ENCODE measurements at regions not wholly inside any gene's neighbourhood (a gene's known extent, or its start where the extent isn't known, plus 50 kb on each side); places are given as distances from the start of the nearest gene placed in this dataset.

DNA sequence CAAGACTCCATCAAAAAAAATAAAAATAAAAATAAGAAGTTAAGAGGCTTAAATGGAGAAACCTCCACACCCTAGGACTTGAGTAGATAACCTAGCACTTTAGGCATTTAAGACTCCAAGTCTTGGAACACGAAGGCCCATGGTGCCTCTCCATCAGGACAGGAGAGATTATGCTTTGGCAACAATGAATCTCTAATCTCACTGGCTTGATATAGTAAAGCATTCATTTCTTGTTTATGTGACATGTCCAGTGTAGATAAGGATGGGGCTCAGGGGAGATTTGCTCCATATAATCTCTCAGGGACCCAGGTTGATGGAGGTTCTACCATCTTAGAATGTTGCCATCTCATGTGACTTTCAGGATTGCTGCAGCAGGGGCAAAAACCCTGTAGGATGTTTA is 117.7 kb upstream of the FUT8 start:
- no peak overlapping the region for H3K4me2 ChIP-seq (ENCODE audit: low read depth, low read length)
- BruUV-seq (replicated peaks): no TSS peak
- CTCF ChIA-PET (ENCODE audit: low intra/inter-chr PET ratio, low total read pairs): no interaction called here
- in situ Hi-C loops (cut with HindIII; ENCODE audit: extremely low pct_ligation_motif_present, low pct_unique_long_range_greater_than_20kb): loop anchor here (5.0 kb wide), 1 partner anchor 58 kb away; no protein-coding TSS in a partner anchor
- 94% methylated on average over 1 of the region's 1 CpG for WGBS (ENCODE audit: low lambda C conversion rate)
- no peak for DNase-seq (ENCODE audit: low spot score)
- no peak for TF ChIP-seq ZNF660 (CRISPR knock-in tag; IDR thresholded peaks at IDR 0.05; ENCODE audit: borderline replicate concordance, low read depth)
- TF ChIP-seq DNMT3B (CRISPR knock-in tag; conservative IDR thresholded peaks at IDR 0.05): no peak
- TF ChIP-seq FOXO1 (CRISPR knock-in tag; IDR thresholded peaks at IDR 0.05): no peak
- TF ChIP-seq ZNF569 (CRISPR knock-in tag; IDR thresholded peaks at IDR 0.05; ENCODE audit: borderline replicate concordance): no peak
- TF ChIP-seq SRSF1 (optimal IDR thresholded peaks at IDR 0.05; ENCODE audit: low read depth, low read length): no peak
- TF ChIP-seq ZNF350 (CRISPR knock-in tag; IDR thresholded peaks at IDR 0.05; ENCODE audit: borderline replicate concordance, low read depth): no peak
- TF ChIP-seq POLR2G (IDR thresholded peaks at IDR 0.05; ENCODE audit: low read depth, low read length): no peak
- no peak for TF ChIP-seq AKAP8 (CRISPR knock-in tag; IDR thresholded peaks at IDR 0.05)
- FAIRE-seq: no peak
- H3K4me3 ChIP-seq (replicated peaks in 1 of 3; ENCODE audit: insufficient read depth in 1 of 3, low read depth in 2 of 3, low read length in 3 of 3): no peak overlapping the region
- no peaks in the 10 kb centered on the region for H3K79me2 ChIP-seq (ENCODE audit: insufficient read depth, low read length)
- intact Hi-C loops (cut with micrococcal nuclease; ENCODE audit: unreplicated experiment): no loop called here
- no peak overlapping the region for H3K9ac ChIP-seq (ENCODE audit: insufficient read depth, low read depth, low read length)
- POLR2A ChIA-PET: no interaction called here
- H3K36me3 ChIP-seq (replicated peaks in 1 of 2; ENCODE audit: control insufficient read depth in 1 of 2, insufficient read depth in 2 of 2, low read length in 2 of 2): no peaks in the 10 kb centered on the region
- H4K20me1 ChIP-seq (ENCODE audit: insufficient read depth, low read length): no peaks in the 10 kb centered on the region
- peaks cover 28% of the 10 kb centered on the region for H3K4me1 ChIP-seq (ENCODE audit: insufficient read depth, low read length)
- no peaks in the 10 kb centered on the region for H3K9me3 ChIP-seq (ENCODE audit: low read length)
- no peak overlapping the region for H3K27ac ChIP-seq (ENCODE audit: extremely low read length, insufficient read depth, low read length)
- ATAC-seq: no peak
- no peaks in the 10 kb centered on the region for H3K27me3 ChIP-seq (ENCODE audit: control insufficient read depth in 1 of 2, insufficient read depth in 2 of 2, low read length in 2 of 2)
- no peak overlapping the region for H2AFZ ChIP-seq (ENCODE audit: low read length)

DNA sequence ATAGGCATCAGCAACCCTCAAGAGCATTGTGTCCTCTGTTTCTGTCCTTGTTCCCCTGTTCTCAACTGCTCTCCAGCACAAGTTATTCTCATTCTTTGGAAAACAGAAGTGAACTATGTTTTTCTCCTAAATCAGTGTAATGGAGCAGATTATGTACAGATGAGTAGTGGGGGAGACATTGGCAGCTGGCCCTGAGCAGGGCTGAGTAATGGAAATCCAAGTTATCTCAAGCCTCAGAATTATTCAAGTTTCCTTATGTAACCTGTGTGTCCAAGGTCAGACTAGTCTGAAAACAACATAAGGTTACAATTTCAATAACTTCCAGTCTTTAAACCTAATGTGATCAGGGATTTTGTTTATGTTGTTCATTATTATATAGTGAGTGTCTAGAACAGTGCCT is 116.1 kb upstream of the FUT8 start:
- POLR2A ChIA-PET: interaction anchor here (2.8 to 3.3 kb wide), 2 partner anchors 53 to 70 kb away, joined by 11 to 13 read pairs; no protein-coding TSS in a partner anchor
- no peak overlapping the region for H2AFZ ChIP-seq (ENCODE audit: low read length)
- peaks cover 44% of the 10 kb centered on the region for H3K4me1 ChIP-seq (ENCODE audit: insufficient read depth, low read length)
- CTCF ChIA-PET (ENCODE audit: low intra/inter-chr PET ratio, low total read pairs): no interaction called here
- no peak for ATAC-seq
- no TSS peak for BruUV-seq (replicated peaks)
- no peaks in the 10 kb centered on the region for H4K20me1 ChIP-seq (ENCODE audit: insufficient read depth, low read length)
- intact Hi-C loops (cut with micrococcal nuclease; ENCODE audit: unreplicated experiment) (no loop called here), in situ Hi-C loops (cut with HindIII; ENCODE audit: extremely low pct_ligation_motif_present, low pct_unique_long_range_greater_than_20kb) (loop anchor here (5.0 kb wide), 1 partner anchor 59 kb away; no protein-coding TSS in a partner anchor)
- no peak overlapping the region for H3K4me3 ChIP-seq (replicated peaks in 1 of 3; ENCODE audit: insufficient read depth in 1 of 3, low read depth in 2 of 3, low read length in 3 of 3)
- H3K4me2 ChIP-seq (ENCODE audit: low read depth, low read length): no peak overlapping the region
- DNase-seq (ENCODE audit: low spot score): no peak
- FAIRE-seq: no peak
- H3K79me2 ChIP-seq (ENCODE audit: insufficient read depth, low read length): no peaks in the 10 kb centered on the region
- no peaks in the 10 kb centered on the region for H3K36me3 ChIP-seq (replicated peaks in 1 of 2; ENCODE audit: control insufficient read depth in 1 of 2, insufficient read depth in 2 of 2, low read length in 2 of 2)
- no peaks in the 10 kb centered on the region for H3K9me3 ChIP-seq (ENCODE audit: low read length)
- H3K9ac ChIP-seq (ENCODE audit: insufficient read depth, low read depth, low read length): no peak overlapping the region
- no peaks in the 10 kb centered on the region for H3K27me3 ChIP-seq (ENCODE audit: control insufficient read depth in 1 of 2, insufficient read depth in 2 of 2, low read length in 2 of 2)
- H3K27ac ChIP-seq (ENCODE audit: extremely low read length, insufficient read depth, low read length): no peak overlapping the region
- TF ChIP-seq MBNL3 (CRISPR knock-in tag; conservative IDR thresholded peaks at IDR 0.05): no peak
- TF ChIP-seq JDP2 (CRISPR knock-in tag; IDR thresholded peaks at IDR 0.05; ENCODE audit: borderline replicate concordance): no peak
- TF ChIP-seq, protein P1, sequence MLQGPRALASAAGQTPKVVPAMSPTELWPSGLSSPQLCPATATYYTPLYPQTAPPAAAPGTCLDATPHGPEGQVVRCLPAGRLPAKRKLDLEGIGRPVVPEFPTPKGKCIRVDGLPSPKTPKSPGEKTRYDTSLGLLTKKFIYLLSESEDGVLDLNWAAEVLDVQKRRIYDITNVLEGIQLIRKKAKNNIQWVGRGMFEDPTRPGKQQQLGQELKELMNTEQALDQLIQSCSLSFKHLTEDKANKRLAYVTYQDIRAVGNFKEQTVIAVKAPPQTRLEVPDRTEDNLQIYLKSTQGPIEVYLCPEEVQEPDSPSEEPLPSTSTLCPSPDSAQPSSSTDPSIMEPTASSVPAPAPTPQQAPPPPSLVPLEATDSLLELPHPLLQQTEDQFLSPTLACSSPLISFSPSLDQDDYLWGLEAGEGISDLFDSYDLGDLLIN (CRISPR knock-in tag; IDR thresholded peaks at IDR 0.05; ENCODE audit: borderline replicate concordance): no peak
- no peak for TF ChIP-seq HNF4G (IDR thresholded peaks at IDR 0.05; ENCODE audit: borderline replicate concordance, low read depth, low read length)
- TF ChIP-seq HNF4G (CRISPR knock-in tag; IDR thresholded peaks at IDR 0.05; ENCODE audit: borderline replicate concordance, low read depth): no peak
- TF ChIP-seq BORCS8-MEF2B (CRISPR knock-in tag; IDR thresholded peaks at IDR 0.05): no peak
